Keratinocyte (primary cell): ENCODE measurements at regions not wholly inside any gene's neighbourhood (a gene's known extent, or its start where the extent isn't known, plus 50 kb on each side); places are given as distances from the start of the nearest gene placed in this dataset.

Source experiments
- DNase-seq: peaks from one replicate; pipeline ENCODE4 v3.0.0-alpha.2; 2011; ENCODE audit warnings: low read depth, missing footprints, low spot score
- FAIRE-seq: peaks from 2 replicates; lab custom pipeline; 2011; peaks lifted over from hg19 to GRCh38; lab: Jason Lieb, UNC
- H2AFZ ChIP-seq: 2 replicates; pipeline ENCODE4 v1.6.0; 2012; ENCODE audit warnings: low read length, control low read depth, inconsistent platforms; ENCODE audit not compliant: control insufficient read depth
- H3K27ac ChIP-seq: 2 replicates; pipeline ENCODE4 v1.5.1; 2011; ENCODE audit warnings: low read length; ENCODE audit not compliant: control insufficient read depth, insufficient read depth
- H3K27me3 ChIP-seq: 3 replicates; pipeline ENCODE4 v1.6.0; 2011; ENCODE audit warnings: low read length; ENCODE audit not compliant: control insufficient read depth, insufficient read depth; ENCODE audit errors: extremely low read depth
- H3K36me3 ChIP-seq, 2 experiments: 2 replicates in 1 of 2; 3 replicates in 1 of 2; pipeline ENCODE4 v1.5.1; 2011; ENCODE audit warnings: low read length in 2 of 2, mild to moderate bottlenecking in 1 of 2; ENCODE audit not compliant: control insufficient read depth in 2 of 2, insufficient read depth in 2 of 2; ENCODE audit errors: extremely low read depth in 1 of 2
- H3K4me1 ChIP-seq: 3 replicates; pipeline ENCODE4 v1.5.1; 2011; ENCODE audit warnings: low read length; ENCODE audit not compliant: control insufficient read depth, insufficient read depth; ENCODE audit errors: extremely low read depth
- H3K4me2 ChIP-seq: 3 replicates; pipeline ENCODE4 v1.6.0; 2011; ENCODE audit warnings: low read depth, low read length; ENCODE audit not compliant: control insufficient read depth, insufficient read depth; ENCODE audit errors: extremely low read depth
- H3K4me3 ChIP-seq, 3 experiments: fragments of 200-600 bp in 1 of 3; sonication (generic) in 1 of 3; 2 replicates in 2 of 3; 3 replicates in 1 of 3; pipeline ENCODE4 v1.5.1; 2011 to 2016; ENCODE audit warnings: low read length in 3 of 3, mild to moderate bottlenecking in 3 of 3, control low read depth in 2 of 3, inconsistent platforms in 1 of 3, low read depth in 1 of 3, mixed read lengths in 1 of 3, mixed run types in 1 of 3, moderate library complexity in 1 of 3; ENCODE audit not compliant: control insufficient read depth in 2 of 3, insufficient read depth in 2 of 3; ENCODE audit errors: extremely low read depth in 1 of 3
- H3K79me2 ChIP-seq: 2 replicates; pipeline ENCODE4 v1.6.0; 2012; ENCODE audit warnings: low read length; ENCODE audit not compliant: control insufficient read depth, insufficient read depth
- H3K9ac ChIP-seq: 3 replicates; pipeline ENCODE4 v1.6.0; 2011; ENCODE audit warnings: low read length; ENCODE audit not compliant: control insufficient read depth, insufficient read depth; ENCODE audit errors: extremely low read depth
- H3K9me1 ChIP-seq: 3 replicates; pipeline ENCODE4 v1.6.0; 2011; ENCODE audit warnings: low read length; ENCODE audit not compliant: control insufficient read depth, insufficient read depth; ENCODE audit errors: extremely low read depth
- H3K9me3 ChIP-seq: 2 replicates; pipeline ENCODE4 v1.5.1; 2012; ENCODE audit warnings: low read depth, low read length; ENCODE audit not compliant: control insufficient read depth
- H4K20me1 ChIP-seq: 3 replicates; pipeline ENCODE4 v1.6.0; 2011; ENCODE audit warnings: low read length; ENCODE audit not compliant: control insufficient read depth, insufficient read depth; ENCODE audit errors: extremely low read depth
- EZH2 ChIP-seq: IDR thresholded peaks from one replicate; pipeline ENCODE4 v1.6.1; 2012; ENCODE audit warnings: inconsistent platforms, mild to moderate bottlenecking, low read length, moderate library complexity
- dilution Hi-C: fragments of 300-500 bp; cut with MboI; formaldehyde crosslinking; loops from one replicate; pipeline ENCODE4 v1.7.0; 2020; ENCODE audit warnings: low sequenced_read_pairs; ENCODE audit not compliant: extremely low pct_ligation_motif_present
- TF ChIP-seq, protein P1 (sequence below), 3 experiments: IDR thresholded peaks in 1 of 3; conservative IDR thresholded peaks in 1 of 3; optimal IDR thresholded peaks in 1 of 3; 2 replicates in 2 of 3; 3 replicates in 1 of 3; pipeline versions ENCODE3 to v1.5.1; 2011; ENCODE audit warnings: low read length in 3 of 3, mild to moderate bottlenecking in 3 of 3, moderate library complexity in 2 of 3, control low read depth in 1 of 3, inconsistent platforms in 1 of 3; ENCODE audit not compliant: insufficient read depth in 2 of 3; ENCODE audit errors: extremely low read depth in 1 of 3

DNA sequence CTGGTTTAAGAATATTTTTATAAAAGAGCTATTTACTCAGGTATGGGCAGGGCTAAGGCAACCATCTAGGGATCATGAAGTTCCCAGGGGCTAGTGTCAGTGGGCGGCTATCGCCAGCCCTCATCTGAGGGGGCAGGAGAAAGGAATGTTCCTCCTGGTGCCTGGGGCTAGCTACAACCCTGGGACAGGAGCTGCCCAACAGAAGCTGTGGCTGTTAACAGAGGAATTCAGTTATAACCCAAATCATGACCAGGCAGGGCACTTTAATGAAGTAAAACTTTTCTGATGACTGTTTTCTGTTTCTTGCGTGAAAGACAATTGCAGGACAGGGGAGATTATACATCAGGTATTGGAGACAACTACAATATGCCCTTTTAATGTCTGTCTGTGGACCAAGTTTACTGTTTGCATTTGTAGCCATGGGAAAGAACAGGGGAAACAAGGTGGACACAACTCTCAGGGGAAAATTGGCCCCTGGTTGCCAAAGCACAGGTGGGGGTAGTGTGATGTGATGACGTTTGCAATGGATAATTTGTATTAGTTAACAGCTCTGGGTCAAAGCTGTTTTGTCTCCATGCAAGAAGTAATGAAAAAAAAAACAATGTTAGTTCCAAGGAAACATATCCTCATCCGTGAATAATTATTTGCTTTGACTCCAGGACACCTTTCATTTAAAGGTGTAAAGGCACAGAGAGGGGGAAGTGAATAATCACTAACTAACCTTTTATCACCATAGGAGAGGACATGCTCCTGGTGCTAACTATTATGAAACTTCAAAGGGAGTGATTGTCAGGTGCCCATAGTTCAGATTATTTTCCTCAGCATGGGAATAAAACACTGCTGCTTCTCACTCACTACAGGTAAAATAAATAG is 105.2 kb downstream of the TSEN15 start:
- Histone ChIP-seq H3K36me3 (no peaks in the 10 kb centered on the region), H2AFZ (no peak overlapping the region), H3K79me2 (no peaks in the 10 kb centered on the region), H3K27me3 (no peaks in the 10 kb centered on the region), H3K27ac (no peak overlapping the region), H3K4me1 (peaks cover 25% of the 10 kb centered on the region), H3K4me2 (no peak overlapping the region), H3K4me3 (no peak overlapping the region), H4K20me1 (no peaks in the 10 kb centered on the region), H3K9me3 (no peaks in the 10 kb centered on the region), H3K9ac (no peak overlapping the region), H3K9me1 (no peaks in the 10 kb centered on the region)
- dilution Hi-C loops = no loop called here
- DNase-seq (no peak), FAIRE-seq (no peak)
- TF ChIP-seq, protein P1, sequence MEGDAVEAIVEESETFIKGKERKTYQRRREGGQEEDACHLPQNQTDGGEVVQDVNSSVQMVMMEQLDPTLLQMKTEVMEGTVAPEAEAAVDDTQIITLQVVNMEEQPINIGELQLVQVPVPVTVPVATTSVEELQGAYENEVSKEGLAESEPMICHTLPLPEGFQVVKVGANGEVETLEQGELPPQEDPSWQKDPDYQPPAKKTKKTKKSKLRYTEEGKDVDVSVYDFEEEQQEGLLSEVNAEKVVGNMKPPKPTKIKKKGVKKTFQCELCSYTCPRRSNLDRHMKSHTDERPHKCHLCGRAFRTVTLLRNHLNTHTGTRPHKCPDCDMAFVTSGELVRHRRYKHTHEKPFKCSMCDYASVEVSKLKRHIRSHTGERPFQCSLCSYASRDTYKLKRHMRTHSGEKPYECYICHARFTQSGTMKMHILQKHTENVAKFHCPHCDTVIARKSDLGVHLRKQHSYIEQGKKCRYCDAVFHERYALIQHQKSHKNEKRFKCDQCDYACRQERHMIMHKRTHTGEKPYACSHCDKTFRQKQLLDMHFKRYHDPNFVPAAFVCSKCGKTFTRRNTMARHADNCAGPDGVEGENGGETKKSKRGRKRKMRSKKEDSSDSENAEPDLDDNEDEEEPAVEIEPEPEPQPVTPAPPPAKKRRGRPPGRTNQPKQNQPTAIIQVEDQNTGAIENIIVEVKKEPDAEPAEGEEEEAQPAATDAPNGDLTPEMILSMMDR (optimal IDR thresholded peaks at IDR 0.05 in 1 of 3, IDR thresholded peaks at IDR 0.05 in 1 of 3, conservative IDR thresholded peaks at IDR 0.05 in 1 of 3; ENCODE audit: extremely low read depth in 1 of 3, insufficient read depth in 2 of 3, low read length in 3 of 3) = no peak
- no peak for TF ChIP-seq EZH2

DNA sequence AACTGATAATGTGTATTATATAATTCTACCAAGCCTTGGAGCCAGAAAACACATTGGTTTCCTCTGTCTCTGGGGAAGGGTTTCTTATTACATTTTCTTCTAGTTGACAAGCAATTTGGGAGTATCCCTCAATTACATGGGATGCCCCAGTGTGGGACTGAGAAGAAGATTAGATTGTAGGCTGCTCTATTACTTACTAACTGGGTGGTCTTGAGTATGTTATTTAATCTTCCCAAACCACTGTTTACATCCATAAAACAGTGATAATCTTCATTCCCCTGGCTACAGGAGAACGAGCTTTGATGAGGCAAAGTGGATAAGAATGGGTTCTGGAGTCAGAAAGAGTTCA is 105.8 kb downstream of the TSEN15 start:
- TF ChIP-seq, protein P1 (optimal IDR thresholded peaks at IDR 0.05 in 1 of 3, IDR thresholded peaks at IDR 0.05 in 1 of 3, conservative IDR thresholded peaks at IDR 0.05 in 1 of 3; ENCODE audit: extremely low read depth in 1 of 3, insufficient read depth in 2 of 3, low read length in 3 of 3) = no peak
- no peak for TF ChIP-seq EZH2
- Histone ChIP-seq H3K4me3 (no peak overlapping the region), H3K36me3 (no peaks in the 10 kb centered on the region), H3K4me2 (no peak overlapping the region), H3K9ac (no peak overlapping the region), H4K20me1 (no peaks in the 10 kb centered on the region), H2AFZ (no peak overlapping the region), H3K4me1 (peaks cover 25% of the 10 kb centered on the region), H3K27ac (no peak overlapping the region), H3K9me1 (no peaks in the 10 kb centered on the region), H3K27me3 (no peaks in the 10 kb centered on the region), H3K9me3 (no peaks in the 10 kb centered on the region), H3K79me2 (no peaks in the 10 kb centered on the region)
- dilution Hi-C loops = no loop called here
- no peak for DNase-seq
- FAIRE-seq = no peak
